CD4-positive, alpha-beta T cell treated with Interleukin-1 beta for 1 hour (primary cell): ENCODE measurements at regions not wholly inside any gene's neighbourhood (a gene's known extent, or its start where the extent isn't known, plus 50 kb on each side); places are given as distances from the start of the nearest gene placed in this dataset.
A peak's percentile ranks its signal among the peaks of the same experiment; 100 is the strongest.
"Not testable (repeated sequence)": the region's sequence is repeated elsewhere in the genome, so short reads cannot be mapped to it uniquely, and the experiment has no call there.

Source experiments
- DNase-seq, 2 donors: peaks; one replicate each; pipeline ENCODE4 v3.0.0-alpha.2; 2020 to 2022

DNA sequence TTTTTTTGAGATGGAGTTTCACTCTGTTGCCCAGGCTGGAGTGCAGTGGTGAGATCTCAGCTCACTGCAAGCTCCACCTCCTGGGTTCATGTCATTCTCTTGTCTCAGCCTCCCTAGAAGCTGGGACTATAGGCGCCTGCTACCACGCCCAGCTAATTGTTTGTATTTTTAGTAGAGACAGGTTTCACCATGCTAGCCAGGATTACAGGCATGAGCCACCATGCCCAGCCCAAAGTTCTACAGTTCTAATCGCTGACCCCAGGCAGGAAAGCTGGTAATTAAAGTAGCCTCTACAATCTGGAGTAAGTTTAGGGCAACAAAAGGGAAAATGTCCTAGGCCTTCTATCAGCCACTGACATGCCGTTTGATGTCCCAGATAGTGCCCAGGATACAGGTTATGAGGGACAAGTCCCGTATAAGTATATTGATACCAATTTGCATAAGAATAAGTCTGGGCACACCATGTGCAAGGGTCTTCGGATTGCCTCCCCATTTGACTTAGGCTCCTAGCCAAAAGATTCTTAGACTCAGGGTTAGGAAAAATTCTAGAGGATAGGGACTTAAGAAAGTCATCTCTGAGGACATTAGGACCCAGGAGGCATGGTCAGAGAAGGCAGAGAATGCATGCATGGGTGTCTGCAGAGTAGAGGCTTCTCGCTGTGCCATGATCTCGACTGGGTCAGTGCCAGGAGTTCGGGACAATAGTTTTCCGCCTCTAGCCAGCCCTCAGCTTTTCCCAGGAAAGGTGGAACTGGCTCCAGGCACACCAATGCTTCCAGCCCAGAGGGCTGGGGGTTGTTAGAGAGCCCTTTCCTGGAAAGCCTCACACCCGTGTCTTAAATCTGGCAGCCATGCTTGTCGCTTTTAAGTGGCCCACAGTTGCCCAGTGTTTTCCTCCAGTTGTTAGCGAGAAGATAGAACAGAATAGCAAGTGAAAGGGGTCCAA, 1111.1 kb downstream of the TAF11L14 start:
- DNase-seq, result peak; percentile 44 to 60

- peak; percentile 62 to 76 for DNase-seq
Observed at GRCh38 chr5:18745988-18746615, 1111.8 kb downstream of the TAF11L14 start.

GRCh38 chr5:18749763-18750162, 1115.5 kb downstream of the TAF11L14 start:
- no peak for DNase-seq

DNA sequence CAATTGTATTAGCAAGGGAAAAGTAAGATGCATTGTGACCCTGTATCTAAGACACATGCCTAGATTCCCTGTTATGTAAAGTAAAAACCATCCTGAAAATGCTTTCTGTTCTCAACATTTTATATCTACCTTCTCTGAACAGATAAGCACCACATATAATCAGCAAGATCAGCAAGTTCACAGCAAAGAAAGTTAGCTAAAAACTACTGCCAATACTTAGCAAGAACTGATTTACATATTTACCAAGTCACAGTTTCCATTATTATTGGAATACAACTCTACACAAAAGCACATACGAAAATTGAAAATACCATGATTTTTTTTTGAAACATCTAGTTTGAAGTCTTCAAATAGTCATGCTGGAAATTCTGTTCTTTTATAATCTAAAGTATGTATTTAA, 1118.1 kb downstream of the TAF11L14 start:
- DNase-seq, result no peak

GRCh38 chr5:18754201-18754600, 1119.9 kb downstream of the TAF11L14 start:
- DNase-seq, result no peak

GRCh38 chr5:18761801-18762200, 1127.5 kb downstream of the TAF11L14 start:
- no peak for DNase-seq

GRCh38 chr5:18764161-18764560, 1129.9 kb downstream of the TAF11L14 start:
- no peak for DNase-seq

GRCh38 chr5:18765304-18765703, 1131.0 kb downstream of the TAF11L14 start:
- DNase-seq, result no peak

GRCh38 chr5:18771097-18771610, 1136.9 kb downstream of the TAF11L14 start:
- DNase-seq, result no peak

DNA sequence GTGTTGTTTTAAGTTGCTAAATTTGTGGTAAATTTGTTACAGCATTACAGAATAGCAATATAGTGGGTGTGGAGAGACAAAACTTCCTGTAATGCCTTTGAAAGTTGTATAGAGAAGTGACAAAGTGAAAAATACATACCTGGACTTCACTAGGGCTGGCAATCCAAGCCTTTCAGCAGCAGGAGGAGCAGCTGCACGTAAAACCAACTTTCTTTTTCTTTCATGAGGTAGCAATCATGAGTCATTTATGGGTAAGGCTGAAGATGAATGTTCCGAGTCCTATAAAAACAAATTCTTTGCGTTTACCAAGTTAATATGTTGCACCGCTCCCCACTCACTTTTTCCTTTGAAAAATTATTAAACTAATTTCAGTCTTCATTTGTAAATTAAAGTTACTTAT, 1138.2 kb downstream of the TAF11L14 start:
- no peak for DNase-seq

DNA sequence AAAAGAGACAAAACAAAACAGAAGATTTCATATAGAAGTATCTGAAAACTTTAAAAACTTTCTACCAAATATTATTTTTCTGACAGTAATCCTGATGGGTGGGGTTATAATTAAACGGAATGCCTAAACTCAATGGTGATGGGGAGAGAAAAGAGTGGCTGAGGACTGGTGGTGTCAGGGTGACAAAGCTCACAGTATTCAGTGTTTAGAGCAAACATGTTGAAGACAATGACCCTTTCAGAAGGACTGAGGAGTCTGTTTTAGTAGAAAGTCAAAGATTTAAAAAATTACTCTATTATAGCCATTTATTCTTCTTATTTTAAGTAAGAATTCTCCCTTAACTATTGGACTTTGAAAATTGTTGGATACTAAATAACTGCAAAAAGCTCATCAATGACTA, 1144.0 kb downstream of the TAF11L14 start:
- DNase-seq, result no peak

- no peak for DNase-seq
Observed at GRCh38 chr5:18789218-18789998, 1155.1 kb downstream of the TAF11L14 start.

DNA sequence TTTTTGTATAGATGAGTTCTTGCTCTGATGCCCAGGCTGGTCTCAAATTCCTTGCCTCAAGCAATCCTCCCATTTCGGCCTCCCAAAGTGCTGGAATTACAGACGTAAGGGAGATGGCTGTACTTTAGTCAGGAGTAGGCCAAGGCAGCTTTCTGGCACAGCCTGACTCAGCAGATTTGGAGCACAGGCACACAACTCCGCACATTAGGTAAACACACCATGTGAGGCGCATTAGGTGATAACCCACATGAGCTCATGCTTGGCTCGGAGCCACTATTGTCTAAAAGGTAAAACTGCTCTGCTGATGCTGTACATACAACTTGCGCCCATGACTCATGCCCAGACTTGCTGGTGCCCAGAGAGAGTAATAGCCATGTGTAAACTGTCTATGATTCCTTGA, 1157.9 kb downstream of the TAF11L14 start:
- no peak for DNase-seq

DNA sequence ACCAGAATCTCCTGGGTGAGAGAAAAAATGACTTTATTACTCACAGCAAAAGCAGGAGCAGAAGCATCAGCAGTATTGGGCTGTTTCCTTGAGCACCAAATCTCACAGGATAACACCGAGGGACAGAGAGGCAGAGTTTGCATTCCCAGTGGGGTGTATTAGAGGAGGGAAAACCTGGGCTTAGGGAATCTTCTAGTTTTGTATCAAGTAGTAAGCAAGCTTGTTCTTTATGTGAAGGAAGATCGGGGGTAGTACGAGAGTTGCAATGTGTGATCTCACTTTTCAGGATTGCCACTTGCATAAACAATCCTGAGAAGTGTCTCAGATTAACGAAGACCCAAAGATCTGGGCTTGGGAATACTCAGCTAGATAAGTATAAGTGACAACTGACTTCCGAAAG, 1163.0 kb downstream of the TAF11L14 start:
- no peak for DNase-seq

DNA sequence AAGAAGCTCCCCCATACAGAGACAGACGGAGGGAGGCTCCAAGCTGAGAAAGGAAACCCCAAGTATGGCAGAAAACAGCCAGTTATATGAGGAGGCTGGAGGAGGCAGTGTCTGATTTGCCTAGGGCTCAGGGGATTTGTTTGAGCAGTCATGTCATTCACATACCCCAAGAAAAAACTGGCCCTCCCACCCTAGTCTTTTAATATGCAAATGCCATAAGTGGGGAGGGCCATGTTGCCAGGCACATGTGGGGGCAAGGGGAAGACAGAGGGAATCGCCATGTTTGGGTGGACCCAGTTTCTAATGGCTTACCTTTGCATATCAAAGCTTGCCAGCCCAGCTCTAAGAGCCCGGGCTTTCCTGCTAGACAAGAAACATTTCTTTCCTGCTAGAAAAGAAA, 1163.8 kb downstream of the TAF11L14 start:
- no peak for DNase-seq

DNA sequence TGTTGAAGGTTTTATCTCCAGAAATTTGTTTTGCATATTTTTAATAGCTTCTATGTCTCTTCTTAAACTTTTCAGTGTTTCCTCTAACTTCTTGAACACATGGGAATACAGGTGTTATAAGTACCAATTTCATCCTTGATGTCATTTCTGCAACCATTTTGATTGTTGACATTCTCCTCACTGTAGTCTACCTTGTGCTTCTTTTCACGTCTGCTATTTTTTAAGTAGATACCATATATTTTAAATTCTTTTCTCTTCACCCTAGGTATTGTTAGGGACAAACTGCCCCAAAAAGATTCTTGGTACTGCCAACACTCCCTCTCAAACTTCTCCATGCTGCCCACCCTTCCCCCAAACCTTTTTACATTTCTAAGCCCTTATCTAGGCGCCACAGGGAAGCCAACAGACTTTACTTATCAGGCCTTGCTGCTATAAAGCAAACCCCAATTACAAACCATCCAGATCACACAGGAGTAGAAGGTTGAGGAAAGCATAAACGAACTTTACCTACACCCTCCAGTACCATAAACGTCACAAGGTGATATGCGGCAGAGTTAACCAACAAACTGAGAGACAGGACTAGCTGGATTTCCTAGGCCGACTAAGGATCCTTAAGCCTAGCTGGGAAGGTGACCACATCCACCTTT, 1165.3 kb downstream of the TAF11L14 start:
- DNase-seq, result no peak

GRCh38 chr5:18800293-18801025, 1166.2 kb downstream of the TAF11L14 start:
- DNase-seq, result no peak

GRCh38 chr5:18801413-18801812, 1167.2 kb downstream of the TAF11L14 start:
- not testable (repeated sequence) for DNase-seq

- DNase-seq, result no peak
Observed at GRCh38 chr5:18802336-18802735, 1168.1 kb downstream of the TAF11L14 start.

GRCh38 chr5:18805376-18805775, 1171.1 kb downstream of the TAF11L14 start:
- no peak for DNase-seq

DNA sequence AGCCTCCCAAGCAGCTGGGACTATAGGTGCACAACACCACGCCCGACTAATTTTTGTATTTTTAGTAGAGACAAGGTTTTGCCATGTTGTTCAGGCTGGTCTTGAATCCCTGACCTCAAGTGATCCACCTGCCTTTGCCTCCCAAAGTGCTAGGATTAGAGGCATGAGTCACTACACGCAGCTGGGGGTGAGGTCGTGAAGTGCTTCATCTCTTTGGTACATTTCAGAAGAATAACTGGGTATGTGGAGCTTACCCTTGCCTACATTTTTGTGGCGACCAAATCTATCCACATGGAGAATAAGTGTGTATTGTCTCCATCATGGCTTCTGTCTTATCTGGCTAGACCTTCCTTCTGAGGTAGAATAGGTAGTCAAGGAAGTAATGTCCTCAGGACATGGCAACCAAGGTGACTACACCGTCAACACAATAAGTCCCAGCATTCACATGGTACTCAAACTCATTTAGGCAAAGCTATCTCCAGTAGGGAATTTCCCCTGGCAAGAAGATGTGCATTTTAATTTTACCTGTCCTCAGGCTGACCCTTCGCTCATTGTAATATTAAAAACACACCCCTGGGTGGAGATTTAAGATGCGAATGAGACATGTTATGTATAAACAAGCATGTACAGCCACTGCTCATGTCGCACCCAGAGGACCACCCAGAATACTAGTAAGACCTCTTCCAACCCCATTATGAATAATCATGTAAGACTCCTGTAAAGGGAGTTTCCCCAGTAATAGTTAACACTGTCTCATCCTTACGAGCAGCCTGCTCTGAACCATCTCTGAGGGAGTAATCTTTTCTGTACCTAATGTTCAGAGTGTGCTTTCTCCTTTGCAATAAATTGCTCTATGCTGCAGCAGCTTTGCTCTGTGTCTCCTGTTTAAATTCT, 1173.2 kb downstream of the TAF11L14 start:
- DNase-seq, result no peak
